HG02610 (cell line): ENCODE measurements at regions not wholly inside any gene's neighbourhood (a gene's known extent, or its start where the extent isn't known, plus 50 kb on each side); places are given as distances from the start of the nearest gene placed in this dataset.
A peak's percentile ranks its signal among the peaks of the same experiment; 100 is the strongest.

Experiments
- ATAC-seq: cut with Tn5 transposase; IDR thresholded peaks from one replicate; pipeline ENCODE4 v1.9.1; 2021; ENCODE audit warnings: mild to moderate bottlenecking, moderate library complexity; ENCODE audit not compliant: unreplicated experiment

DNA sequence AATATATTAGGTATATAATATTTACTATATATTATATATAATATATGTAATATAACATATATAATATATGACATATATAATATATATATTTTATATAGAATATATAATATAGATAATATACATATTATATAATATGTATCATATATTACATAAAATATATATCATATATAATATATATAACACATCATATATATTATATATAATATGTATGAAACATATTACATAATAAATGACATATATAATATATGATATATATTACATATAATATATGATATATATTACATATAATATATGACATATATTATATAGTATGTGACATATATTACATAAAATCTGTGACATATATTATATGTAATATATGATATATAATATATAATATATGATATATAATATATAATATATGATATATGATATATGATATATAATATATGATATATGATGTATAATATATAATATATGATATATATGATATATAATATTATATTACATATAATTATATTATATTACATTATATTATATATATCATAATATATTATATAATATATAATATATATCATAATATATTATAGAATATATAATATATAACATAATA lies 119.5 kb upstream of the RIMBP3 start:
- no peak for ATAC-seq

- peak; percentile 88 for ATAC-seq
Observed at GRCh38 chr22:18730410-18730809, 118.7 kb upstream of the RIMBP3 start.
